IPS-20b (cell line): ENCODE measurements at regions not wholly inside any gene's neighbourhood (a gene's known extent, or its start where the extent isn't known, plus 50 kb on each side); places are given as distances from the start of the nearest gene placed in this dataset.

Source experiments
- H3K27ac ChIP-seq: one replicate; pipeline ENCODE4 v1.5.1; 2013; ENCODE audit warnings: low read length
- H3K27me3 ChIP-seq: 2 replicates; pipeline ENCODE4 v1.6.1; 2013; ENCODE audit warnings: mild to moderate bottlenecking, low read length, inconsistent platforms; ENCODE audit not compliant: insufficient read depth
- H3K36me3 ChIP-seq: 2 replicates; pipeline ENCODE4 v1.6.1; 2013; ENCODE audit warnings: low read depth, mild to moderate bottlenecking, inconsistent platforms, low read length, moderate library complexity; ENCODE audit not compliant: insufficient read depth
- H3K4me1 ChIP-seq: 2 replicates; pipeline ENCODE4 v1.6.1; 2013; ENCODE audit warnings: mild to moderate bottlenecking, control low read depth, inconsistent platforms, low read length, moderate library complexity; ENCODE audit not compliant: insufficient read depth
- H3K4me3 ChIP-seq: 2 replicates; pipeline ENCODE4 v1.5.1; 2013; ENCODE audit warnings: mild to moderate bottlenecking, low read length, inconsistent platforms
- H3K9ac ChIP-seq: 2 replicates; pipeline ENCODE4 v1.6.1; 2013; ENCODE audit warnings: low read depth, mild to moderate bottlenecking, inconsistent platforms, low read length, moderate library complexity
- H3K9me3 ChIP-seq: 2 replicates; pipeline ENCODE4 v1.6.1; 2013; ENCODE audit warnings: mild to moderate bottlenecking, low read depth, low read length, inconsistent platforms; ENCODE audit not compliant: insufficient read depth

- no peaks in the 10 kb centered on the region for H3K9me3 ChIP-seq
- H3K27me3 ChIP-seq: no peaks in the 10 kb centered on the region
These were observed 158.1 kb downstream of the RBM43 start for GRCh38 chr2:151103551-151103950.

DNA sequence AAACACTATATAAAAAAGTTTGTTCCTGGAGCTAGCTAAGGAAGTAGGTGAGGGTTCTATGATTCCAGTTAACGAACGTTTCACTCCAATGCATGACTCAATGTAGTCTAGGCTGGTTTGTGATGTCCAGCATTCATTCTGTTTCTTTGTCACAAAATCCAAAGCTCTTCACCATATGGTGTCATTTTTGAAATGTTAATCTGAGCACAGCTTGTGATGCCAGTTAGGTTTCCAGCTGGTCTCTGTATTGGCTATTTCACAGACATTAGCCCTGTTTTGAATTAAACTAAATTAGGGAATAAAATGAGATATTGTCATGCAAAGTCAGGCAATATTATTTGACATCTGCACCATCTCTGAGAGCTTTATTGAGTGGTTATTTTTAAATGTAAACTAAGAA, 159.4 kb downstream of the RBM43 start:
- Histone ChIP-seq H3K9ac (no peak overlapping the region), H3K27ac (no peak overlapping the region), H3K4me1 (no peaks in the 10 kb centered on the region), H3K27me3 (no peaks in the 10 kb centered on the region), H3K36me3 (no peaks in the 10 kb centered on the region), H3K9me3 (no peaks in the 10 kb centered on the region), H3K4me3 (no peak overlapping the region)

More at GRCh38 chr2:151103551-151103950, 158.1 kb downstream of the RBM43 start:
- Histone ChIP-seq H3K27ac (no peak overlapping the region), H3K4me1 (no peaks in the 10 kb centered on the region), H3K4me3 (no peak overlapping the region), H3K9ac (no peak overlapping the region), H3K36me3 (no peaks in the 10 kb centered on the region)

DNA sequence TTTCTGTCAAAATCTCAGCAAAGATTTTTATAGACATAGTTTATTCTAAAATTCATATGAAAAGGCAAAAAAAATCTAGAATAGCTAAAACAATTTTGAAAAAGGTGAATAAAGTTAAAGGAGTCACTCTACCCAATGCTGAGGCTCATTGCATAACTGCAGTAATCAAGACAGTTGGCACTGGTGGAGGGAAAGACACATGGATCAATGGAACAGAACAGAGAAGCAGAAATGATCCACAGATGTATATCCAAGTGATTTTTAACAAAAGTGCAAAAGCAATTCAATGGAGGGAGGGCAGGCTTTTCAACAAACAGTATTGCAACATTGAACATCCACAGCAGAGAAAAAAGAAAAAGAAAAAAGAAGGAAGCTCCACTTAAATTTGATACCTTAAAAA, 162.8 kb downstream of the RBM43 start:
- Histone ChIP-seq H3K9me3 (no peaks in the 10 kb centered on the region), H3K9ac (no peak overlapping the region), H3K36me3 (no peaks in the 10 kb centered on the region), H3K4me3 (no peak overlapping the region), H3K4me1 (no peaks in the 10 kb centered on the region), H3K27ac (no peak overlapping the region), H3K27me3 (no peaks in the 10 kb centered on the region)

DNA sequence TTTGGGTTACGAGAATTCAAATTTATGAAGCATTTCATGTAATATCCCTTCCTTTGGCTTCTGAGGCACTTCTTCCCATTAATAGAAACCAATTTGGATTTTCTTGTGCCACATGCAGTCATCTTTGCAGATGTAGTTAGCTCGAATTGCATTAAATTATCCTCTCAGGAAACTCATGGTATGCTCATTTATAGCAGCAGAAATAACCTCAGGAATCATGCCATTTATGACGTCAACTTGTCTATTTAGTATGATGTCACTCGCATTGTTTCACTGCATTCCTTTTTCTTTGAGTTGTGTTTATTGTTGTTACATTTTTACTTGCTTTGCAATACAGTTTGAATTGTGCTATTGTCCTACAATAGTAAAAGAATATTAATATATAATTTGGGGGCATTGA, 163.8 kb downstream of the RBM43 start:
- no peaks in the 10 kb centered on the region for H3K4me1 ChIP-seq
- H3K36me3 ChIP-seq: no peaks in the 10 kb centered on the region
- H3K4me3 ChIP-seq: no peak overlapping the region

DNA sequence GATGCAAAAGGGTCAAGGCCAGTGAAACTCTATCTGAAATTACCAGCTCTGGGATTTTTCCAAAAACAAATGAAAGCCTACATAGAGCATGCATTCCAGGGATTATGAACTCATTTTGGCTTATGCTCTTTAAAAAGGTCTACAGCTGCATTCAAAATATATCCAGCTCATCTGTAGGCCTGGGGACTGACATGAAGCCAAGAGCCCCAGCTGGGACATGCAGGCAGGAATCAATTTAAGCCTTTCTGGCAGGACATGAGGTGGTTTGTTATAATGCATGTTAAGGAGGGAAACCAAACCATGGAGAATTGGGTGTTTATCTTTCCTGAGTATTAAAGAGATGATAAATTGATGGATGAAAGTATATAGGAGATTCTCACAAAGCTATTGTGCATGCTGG, 164.5 kb downstream of the RBM43 start:
- Histone ChIP-seq H3K36me3 (no peaks in the 10 kb centered on the region), H3K9me3 (no peaks in the 10 kb centered on the region), H3K9ac (no peak overlapping the region), H3K4me3 (no peak overlapping the region), H3K27me3 (no peaks in the 10 kb centered on the region), H3K4me1 (no peaks in the 10 kb centered on the region), H3K27ac (no peak overlapping the region)

More for the DNA sequence above, 163.8 kb downstream of the RBM43 start:
- Histone ChIP-seq H3K9me3 (no peaks in the 10 kb centered on the region), H3K27me3 (no peaks in the 10 kb centered on the region), H3K9ac (no peak overlapping the region), H3K27ac (no peak overlapping the region)

DNA sequence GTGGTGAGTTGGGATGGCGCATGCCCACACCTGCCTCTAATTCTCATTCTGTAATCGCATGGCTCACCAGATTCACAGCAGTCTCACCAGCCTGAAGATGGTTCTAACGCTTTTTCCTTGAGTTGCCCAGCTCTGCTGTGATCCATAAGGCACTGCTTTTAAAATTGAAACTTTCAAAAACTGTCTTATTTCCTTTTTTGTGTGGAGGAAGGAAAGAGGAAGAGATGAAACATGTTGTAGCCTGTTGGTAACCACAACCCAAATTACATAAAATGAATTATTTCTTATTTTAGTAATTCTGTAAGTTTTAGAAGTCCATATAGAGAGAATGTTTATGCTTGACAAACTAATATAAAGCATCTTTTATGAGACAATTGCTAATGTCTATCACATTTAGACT, 165.4 kb downstream of the RBM43 start:
- no peaks in the 10 kb centered on the region for H3K4me1 ChIP-seq
- no peak overlapping the region for H3K27ac ChIP-seq
- H3K4me3 ChIP-seq: no peak overlapping the region
- no peaks in the 10 kb centered on the region for H3K9me3 ChIP-seq
- H3K27me3 ChIP-seq: no peaks in the 10 kb centered on the region
- H3K9ac ChIP-seq: no peak overlapping the region
- no peaks in the 10 kb centered on the region for H3K36me3 ChIP-seq

DNA sequence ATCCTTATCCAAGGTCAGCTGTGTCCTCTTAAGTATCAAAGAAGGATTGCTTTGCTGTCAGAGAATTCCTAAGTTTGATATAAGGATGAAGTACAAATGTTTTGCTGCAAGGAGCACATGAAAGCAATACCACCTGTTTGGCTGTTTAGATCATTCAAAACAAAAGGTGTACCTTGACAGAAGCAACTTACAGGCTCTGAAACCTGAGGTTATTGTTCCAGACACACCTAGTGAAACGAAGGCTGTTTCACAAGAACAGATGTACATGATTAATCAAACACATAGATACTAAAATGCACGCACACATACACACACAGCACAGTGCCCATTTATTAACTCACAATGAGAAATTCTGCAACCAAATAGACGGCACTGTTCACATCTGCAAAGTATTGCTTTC, 166.2 kb downstream of the RBM43 start:
- no peaks in the 10 kb centered on the region for H3K9me3 ChIP-seq
- H3K4me3 ChIP-seq: no peak overlapping the region
- H3K36me3 ChIP-seq: no peaks in the 10 kb centered on the region
- H3K9ac ChIP-seq: no peak overlapping the region
- no peaks in the 10 kb centered on the region for H3K4me1 ChIP-seq
- H3K27ac ChIP-seq: no peak overlapping the region
- no peaks in the 10 kb centered on the region for H3K27me3 ChIP-seq

GRCh38 chr2:151091583-151091982, 170.1 kb downstream of the RBM43 start:
- H3K27ac ChIP-seq: no peak overlapping the region

DNA sequence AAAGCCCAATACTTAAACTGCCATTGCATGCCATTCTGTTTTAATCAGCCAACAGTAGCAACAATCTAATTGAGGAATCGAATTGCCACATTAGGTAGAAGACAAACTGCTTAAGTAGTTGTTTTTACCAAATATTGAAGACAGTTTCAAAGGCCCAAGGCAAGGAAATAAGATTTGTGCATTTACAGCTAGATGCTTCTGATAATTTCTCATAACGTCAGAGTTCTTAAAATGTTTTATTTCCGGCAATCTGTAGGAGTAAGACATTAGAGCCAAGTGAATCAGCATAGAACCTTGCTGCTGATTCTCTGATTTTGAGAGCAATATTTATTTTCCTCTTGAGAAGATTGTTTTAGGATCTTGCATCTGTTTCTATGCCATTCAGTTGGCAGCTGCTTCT, 174.3 kb downstream of the RBM43 start:
- no peaks in the 10 kb centered on the region for H3K27me3 ChIP-seq
- no peaks in the 10 kb centered on the region for H3K9me3 ChIP-seq
- H3K4me1 ChIP-seq: peaks cover 6% of the 10 kb centered on the region; the same call in 1 of the 2 replicates
- no peaks in the 10 kb centered on the region for H3K36me3 ChIP-seq
- H3K4me3 ChIP-seq: no peak overlapping the region
- H3K9ac ChIP-seq: no peak overlapping the region
- no peak overlapping the region for H3K27ac ChIP-seq

More at GRCh38 chr2:151091583-151091982, 170.1 kb downstream of the RBM43 start:
- H3K9ac ChIP-seq: no peak overlapping the region
- H3K36me3 ChIP-seq: no peaks in the 10 kb centered on the region
- H3K9me3 ChIP-seq: no peaks in the 10 kb centered on the region
- no peak overlapping the region for H3K4me3 ChIP-seq
- H3K4me1 ChIP-seq: no peaks in the 10 kb centered on the region
- H3K27me3 ChIP-seq: no peaks in the 10 kb centered on the region

DNA sequence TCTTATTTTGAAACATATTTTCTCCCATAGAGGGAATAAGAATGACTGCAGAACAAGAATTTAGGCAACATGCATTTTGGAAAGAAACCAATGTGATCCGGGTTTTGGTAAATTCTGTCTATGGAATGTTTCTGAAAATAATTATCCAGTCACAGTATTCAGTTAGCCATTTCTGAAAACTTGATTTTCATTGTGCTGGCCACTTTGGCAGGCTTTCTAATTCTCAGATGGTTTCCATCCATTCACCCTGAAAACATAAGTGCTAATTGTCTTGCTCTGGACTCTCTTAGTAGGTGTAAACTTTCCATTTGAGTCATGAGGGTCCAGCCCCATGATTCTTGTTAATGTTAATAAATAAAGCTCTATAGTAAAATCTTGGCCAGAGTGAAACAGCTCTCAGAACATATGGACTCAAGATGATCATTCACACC, 176.5 kb downstream of the RBM43 start:
- Histone ChIP-seq H3K4me3 (no peak overlapping the region), H3K36me3 (no peaks in the 10 kb centered on the region), H3K9ac (no peak overlapping the region), H3K4me1 (peaks cover 14% of the 10 kb centered on the region), H3K27ac (no peak overlapping the region), H3K9me3 (no peaks in the 10 kb centered on the region), H3K27me3 (no peaks in the 10 kb centered on the region)

DNA sequence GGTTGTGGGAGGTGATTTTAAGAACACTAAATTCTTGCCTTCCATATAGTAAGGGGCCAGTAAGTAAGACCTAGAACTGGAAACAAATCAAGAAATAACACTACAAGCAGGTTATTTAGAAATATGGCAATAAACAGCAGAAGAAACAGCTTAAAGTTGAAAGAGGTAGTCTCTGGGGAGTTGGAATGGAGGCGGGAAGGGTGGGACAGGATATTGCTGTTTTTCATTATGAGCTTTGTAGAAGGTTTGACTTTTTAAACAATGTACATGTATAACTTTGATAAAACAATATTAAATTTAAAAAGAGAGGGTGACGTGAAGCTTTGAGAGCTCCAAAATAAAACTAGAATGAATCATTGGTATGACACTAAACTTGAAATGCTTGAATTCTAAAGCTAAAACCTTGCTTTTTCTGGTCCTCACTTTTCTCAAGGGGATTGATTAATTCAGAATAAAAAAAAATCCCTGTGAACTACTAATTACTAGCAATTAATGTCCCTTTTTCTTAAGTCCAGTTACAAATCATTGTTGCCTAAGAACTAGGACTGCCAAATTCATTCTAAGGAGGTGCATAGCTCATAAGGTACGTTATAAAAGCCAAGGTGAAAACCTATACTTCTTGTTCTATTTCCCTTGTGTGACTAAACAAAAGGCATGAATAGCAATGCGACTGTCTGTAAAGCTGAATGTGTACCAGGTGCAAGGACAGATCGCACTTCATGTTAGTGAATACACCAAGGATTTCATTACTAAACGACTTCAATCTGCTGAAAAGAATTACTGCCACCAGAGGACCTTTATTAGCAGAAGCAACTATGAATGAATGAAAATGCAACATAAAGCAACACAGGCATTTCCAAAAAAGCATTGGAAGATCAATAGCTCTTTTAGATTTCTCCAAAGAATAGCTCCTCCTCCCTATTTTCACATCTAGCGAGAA, 177.5 kb downstream of the RBM43 start:
- peaks cover 14% of the 10 kb centered on the region for H3K4me1 ChIP-seq
- no peak overlapping the region for H3K4me3 ChIP-seq
- no peaks in the 10 kb centered on the region for H3K27me3 ChIP-seq
- H3K36me3 ChIP-seq: no peaks in the 10 kb centered on the region
- no peaks in the 10 kb centered on the region for H3K9me3 ChIP-seq
- no peak overlapping the region for H3K9ac ChIP-seq
- no peak overlapping the region for H3K27ac ChIP-seq

DNA sequence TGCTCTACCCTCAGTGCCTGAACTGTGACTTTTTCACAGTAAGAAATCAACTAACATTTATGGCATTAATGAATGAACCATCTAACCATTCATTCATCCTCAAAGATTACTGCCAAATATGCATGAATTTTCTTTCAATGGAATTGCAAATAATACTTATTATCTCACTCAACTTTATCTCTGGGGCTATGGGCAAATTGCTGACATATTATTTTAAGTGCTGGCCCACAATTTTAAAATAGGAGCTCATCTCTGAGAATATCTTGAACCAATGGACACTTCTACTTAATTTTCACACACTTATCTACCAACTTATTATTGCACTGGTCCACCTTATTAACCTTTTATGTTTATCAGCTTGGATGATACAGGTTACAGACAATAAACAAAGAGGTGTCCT, 182.8 kb downstream of the RBM43 start:
- H3K27me3 ChIP-seq: no peaks in the 10 kb centered on the region
- no peak overlapping the region for H3K9ac ChIP-seq
- H3K4me1 ChIP-seq: peaks cover 8% of the 10 kb centered on the region

More for the DNA sequence above, 182.8 kb downstream of the RBM43 start:
- no peak overlapping the region for H3K27ac ChIP-seq
- no peaks in the 10 kb centered on the region for H3K9me3 ChIP-seq
- H3K4me3 ChIP-seq: no peak overlapping the region
- no peaks in the 10 kb centered on the region for H3K36me3 ChIP-seq
